Suprapubic skin (tissue), 4 donors: ENCODE measurements at regions not wholly inside any gene's neighbourhood (a gene's known extent, or its start where the extent isn't known, plus 50 kb on each side); places are given as distances from the start of the nearest gene placed in this dataset.

ENCODE experiments used
- CTCF ChIP-seq, 2 donors: fragments of 200-600 bp in 1 of 2; fragments of 450-650 bp in 1 of 2; sonication (generic) in 1 of 2; IDR thresholded peaks; one replicate each; pipeline ENCODE4 v1.5.1; 2016 to 2019; ENCODE audit warnings: antibody characterized with exemption in 2 of 2, mild to moderate bottlenecking in 1 of 2, moderate library complexity in 1 of 2
- POLR2A ChIP-seq, 2 donors: fragments of 450-650 bp; IDR thresholded peaks; one replicate each; pipeline ENCODE4 v1.6.1; 2017; ENCODE audit warnings: antibody characterized with exemption in 2 of 2, mild to moderate bottlenecking in 2 of 2, moderate library complexity in 2 of 2
- POLR2AphosphoS5 ChIP-seq, 3 donors: sonication (generic); formaldehyde crosslinking; IDR thresholded peaks; one replicate each; pipeline ENCODE4 v1.6.1; 2017; ENCODE audit warnings: antibody characterized with exemption in 3 of 3

DNA sequence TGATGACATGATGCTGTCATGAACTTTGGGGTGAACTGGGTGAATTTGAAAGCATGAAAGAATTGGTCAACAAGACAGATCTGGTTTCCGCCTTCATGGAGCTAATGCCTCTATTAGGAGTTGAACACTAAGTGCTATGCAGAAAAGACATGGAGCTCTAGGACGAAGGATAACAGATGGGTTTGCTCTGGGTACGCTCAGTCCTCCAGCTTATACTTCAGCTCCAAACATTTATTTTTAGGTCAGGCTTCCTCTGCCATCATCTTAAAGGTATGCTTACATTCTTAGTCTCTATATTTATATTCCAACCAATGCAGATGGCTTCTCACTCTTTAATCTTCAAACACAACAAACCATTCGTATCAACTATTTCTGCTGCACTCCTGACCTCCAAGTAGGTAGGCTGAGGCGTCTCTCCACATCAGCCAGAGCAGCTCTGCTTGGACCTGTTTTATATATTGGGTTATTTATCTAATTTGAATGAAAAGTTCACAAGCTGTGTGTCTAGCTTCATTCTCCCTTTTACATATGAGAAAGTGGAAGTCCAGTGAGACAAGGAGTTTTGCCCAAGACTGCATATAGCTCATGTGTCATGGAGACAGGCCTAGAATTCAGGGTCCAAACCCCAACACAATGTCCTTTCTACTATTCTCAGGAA is 226.3 kb downstream of the SPTSSA start:
- no peak for TF ChIP-seq CTCF (IDR thresholded peaks at IDR 0.05)
- no peak for TF ChIP-seq POLR2A (IDR thresholded peaks at IDR 0.05)
- TF ChIP-seq POLR2AphosphoS5 (IDR thresholded peaks at IDR 0.05): no peak
